CD4-positive, alpha-beta T cell (primary cell): ENCODE measurements at regions not wholly inside any gene's neighbourhood (a gene's known extent, or its start where the extent isn't known, plus 50 kb on each side); places are given as distances from the start of the nearest gene placed in this dataset.

Source experiments
- ATAC-seq: fragments of 200-7000 bp; cut with Tn5 transposase; one replicate; pipeline ENCODE4 v1.10.0; 2022; ENCODE audit warnings: mild to moderate bottlenecking; ENCODE audit not compliant: poor library complexity
- CTCF ChIA-PET: fragments of 350-600 bp; sonication (Branson Sonifier 250); formaldehyde crosslinking; loops from one replicate; lab custom pipeline; 2021; ENCODE audit warnings: antibody characterized with exemption, inconsistent platforms; lab: Charles Lee
- POLR2A ChIA-PET: fragments of 350-600 bp; sonication (Branson Sonifier 250); formaldehyde crosslinking; loops from one replicate; lab custom pipeline; 2021; ENCODE audit warnings: antibody characterized with exemption, inconsistent platforms; lab: Charles Lee
- DNase-seq, 14 experiments: peaks; one replicate each; pipeline ENCODE4 v3.0.0-alpha.2; 2013 to 2020; ENCODE audit warnings: mixed read lengths in 2 of 14
- H3K27ac ChIP-seq, 2 donors: one replicate each; pipeline versions ENCODE4 v1.5.1 to v1.7.0; 2013; ENCODE audit warnings: low read length in 2 of 2, low read depth in 1 of 2, mild to moderate bottlenecking in 1 of 2
- H3K27me3 ChIP-seq, 2 experiments: 1 replicate in 1 of 2; 2 replicates in 1 of 2; pipeline versions ENCODE4 v1.6.1 to v1.7.0; 2013; ENCODE audit warnings: low read length in 2 of 2, control low read depth in 1 of 2, mild to moderate bottlenecking in 1 of 2, moderate library complexity in 1 of 2; ENCODE audit not compliant: insufficient read depth in 2 of 2, control insufficient read depth in 1 of 2
- H3K36me3 ChIP-seq: one replicate; pipeline ENCODE4 v1.6.1; 2013; ENCODE audit warnings: low read length, control low read depth; ENCODE audit not compliant: insufficient read depth
- H3K4me1 ChIP-seq: one replicate; pipeline ENCODE4 v1.6.1; 2013; ENCODE audit warnings: low read length, control low read depth; ENCODE audit not compliant: insufficient read depth
- H3K4me3 ChIP-seq: one replicate; pipeline ENCODE4 v1.5.1; 2013; ENCODE audit warnings: mild to moderate bottlenecking, low read length, moderate library complexity
- H3K9me3 ChIP-seq, 2 experiments: 1 replicate in 1 of 2; 2 replicates in 1 of 2; pipeline versions ENCODE4 v1.6.1 to v1.7.0; 2013; ENCODE audit warnings: low read length in 2 of 2, mild to moderate bottlenecking in 2 of 2, control low read depth in 1 of 2, moderate library complexity in 1 of 2; ENCODE audit not compliant: control insufficient read depth in 1 of 2, insufficient read depth in 1 of 2
- H3K27ac Mint-ChIP-seq: one replicate; pipeline ENCODE4 v1.8.0; 2020; ENCODE audit warnings: mixed read lengths
- H3K27me3 Mint-ChIP-seq: one replicate; pipeline ENCODE4 v1.8.0; 2021; ENCODE audit warnings: mixed read lengths
- H3K36me3 Mint-ChIP-seq: one replicate; pipeline ENCODE4 v1.8.0; 2021; ENCODE audit warnings: low read depth, mixed read lengths
- H3K4me1 Mint-ChIP-seq: one replicate; pipeline ENCODE4 v1.8.0; 2021; ENCODE audit warnings: low read depth, mixed read lengths
- H3K4me3 Mint-ChIP-seq: one replicate; pipeline ENCODE4 v1.8.0; 2020; ENCODE audit warnings: mild to moderate bottlenecking, mixed read lengths
- H3K9me3 Mint-ChIP-seq: one replicate; pipeline ENCODE4 v1.8.0; 2020; ENCODE audit warnings: mixed read lengths
- intact Hi-C, 2 experiments: fragments of 100-400 bp; cut with DNase I in 1 of 2; cut with micrococcal nuclease in 1 of 2; formaldehyde crosslinking; loops; one replicate each; pipeline versions ENCODE4 v1.15.1 to v1.9.0; 2023 to 2025; cut with DNase I, micrococcal nuclease
- TF ChIP-seq, protein P1 (sequence below): fragments of 200-600 bp; IDR thresholded peaks from one replicate; pipeline ENCODE4 v1.8.0; 2022; ENCODE audit warnings: antibody characterized with exemption, mild to moderate bottlenecking

- H3K4me3 ChIP-seq: no peak overlapping the region
- DNase-seq (no peak), ATAC-seq (no peak)
- TF ChIP-seq, protein P1, sequence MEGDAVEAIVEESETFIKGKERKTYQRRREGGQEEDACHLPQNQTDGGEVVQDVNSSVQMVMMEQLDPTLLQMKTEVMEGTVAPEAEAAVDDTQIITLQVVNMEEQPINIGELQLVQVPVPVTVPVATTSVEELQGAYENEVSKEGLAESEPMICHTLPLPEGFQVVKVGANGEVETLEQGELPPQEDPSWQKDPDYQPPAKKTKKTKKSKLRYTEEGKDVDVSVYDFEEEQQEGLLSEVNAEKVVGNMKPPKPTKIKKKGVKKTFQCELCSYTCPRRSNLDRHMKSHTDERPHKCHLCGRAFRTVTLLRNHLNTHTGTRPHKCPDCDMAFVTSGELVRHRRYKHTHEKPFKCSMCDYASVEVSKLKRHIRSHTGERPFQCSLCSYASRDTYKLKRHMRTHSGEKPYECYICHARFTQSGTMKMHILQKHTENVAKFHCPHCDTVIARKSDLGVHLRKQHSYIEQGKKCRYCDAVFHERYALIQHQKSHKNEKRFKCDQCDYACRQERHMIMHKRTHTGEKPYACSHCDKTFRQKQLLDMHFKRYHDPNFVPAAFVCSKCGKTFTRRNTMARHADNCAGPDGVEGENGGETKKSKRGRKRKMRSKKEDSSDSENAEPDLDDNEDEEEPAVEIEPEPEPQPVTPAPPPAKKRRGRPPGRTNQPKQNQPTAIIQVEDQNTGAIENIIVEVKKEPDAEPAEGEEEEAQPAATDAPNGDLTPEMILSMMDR: no peak
- no peaks in the 10 kb centered on the region for H3K27me3 ChIP-seq
- Mint-ChIP-seq H3K27ac (peak overlapping the region; percentile 12), H3K27me3 (no peaks in the 10 kb centered on the region), H3K36me3 (no peaks in the 10 kb centered on the region), H3K4me1 (peaks cover 36% of the 10 kb centered on the region), H3K9me3 (no peaks in the 10 kb centered on the region), H3K4me3 (no peak overlapping the region)
- intact Hi-C loops: loop anchor here in 1 of 2 experiments (10.0 kb wide), 1 partner anchor 574 kb away; no protein-coding TSS in a partner anchor
- CTCF ChIA-PET: no interaction called here
- POLR2A ChIA-PET: interaction anchor here (0.6 kb wide), 1 partner anchor 109 kb away, joined by 3 read pairs; no protein-coding TSS in a partner anchor
- no peak overlapping the region for H3K27ac ChIP-seq
- peaks cover 21% of the 10 kb centered on the region for H3K4me1 ChIP-seq
- no peaks in the 10 kb centered on the region for H3K9me3 ChIP-seq
- H3K36me3 ChIP-seq: no peaks in the 10 kb centered on the region
These were observed 60.6 kb downstream of the ARL6IP4 start for GRCh38 chr12:123041042-123041531.

DNA sequence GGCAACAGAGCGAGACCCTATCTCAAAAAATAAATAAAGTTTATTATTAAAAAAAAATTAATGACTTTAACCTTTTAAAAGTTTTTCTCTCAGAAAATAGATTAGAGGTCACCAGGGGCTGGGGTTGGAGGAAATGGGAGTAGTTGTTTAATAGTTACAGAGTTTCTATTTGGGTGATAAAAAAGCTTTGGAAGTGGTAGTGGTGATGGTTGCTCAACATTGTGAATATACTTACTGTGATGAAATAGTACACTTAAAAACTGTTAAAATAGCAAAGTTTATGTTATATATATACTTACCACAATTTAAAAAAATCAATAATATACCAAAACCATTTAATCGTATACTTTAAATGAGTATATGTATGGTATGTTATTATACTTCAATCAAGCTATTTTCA, 59.6 kb downstream of the ARL6IP4 start:
- Histone ChIP-seq H3K4me1 (peaks cover 21% of the 10 kb centered on the region), H3K9me3 (no peaks in the 10 kb centered on the region), H3K27me3 (no peaks in the 10 kb centered on the region), H3K27ac (no peak overlapping the region), H3K4me3 (no peak overlapping the region), H3K36me3 (no peaks in the 10 kb centered on the region)
- Mint-ChIP-seq H3K9me3 (no peaks in the 10 kb centered on the region), H3K36me3 (no peaks in the 10 kb centered on the region), H3K27ac (no peak overlapping the region), H3K27me3 (no peaks in the 10 kb centered on the region), H3K4me3 (no peak overlapping the region), H3K4me1 (peaks cover 38% of the 10 kb centered on the region)
- TF ChIP-seq, protein P1: no peak
- CTCF ChIA-PET: no interaction called here
- ATAC-seq: no peak
- intact Hi-C loops: loop anchor here in 1 of 2 experiments (10.0 kb wide), 1 partner anchor 575 kb away; no protein-coding TSS in a partner anchor
- POLR2A ChIA-PET: no interaction called here
- no peak for DNase-seq

DNA sequence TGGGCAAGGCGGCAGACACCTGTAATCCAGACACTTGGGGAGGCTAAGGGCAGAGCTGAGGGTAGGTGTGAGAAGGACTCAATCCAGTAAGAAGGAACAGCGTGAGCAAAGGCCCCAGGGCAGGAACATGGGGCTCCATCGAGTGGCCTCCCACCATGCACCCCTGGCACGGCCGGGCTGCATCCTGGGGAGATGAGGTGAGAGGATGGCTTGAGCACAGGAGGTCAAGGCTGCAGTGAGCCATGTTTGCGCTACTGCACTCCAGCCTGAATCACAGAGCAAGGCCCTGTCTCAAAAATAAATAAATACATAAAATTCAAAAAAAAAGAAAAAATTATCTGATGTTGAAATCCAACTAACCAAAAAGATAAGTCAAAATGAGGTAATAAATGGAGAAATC, 58.5 kb downstream of the ARL6IP4 start:
- H3K36me3 Mint-ChIP-seq: peaks cover under 1% of the 10 kb centered on the region
- no peak overlapping the region for H3K27ac ChIP-seq
- H3K27me3 Mint-ChIP-seq: no peaks in the 10 kb centered on the region
- TF ChIP-seq, protein P1: no peak
- ATAC-seq (no peak), DNase-seq (no peak)
- ChIA-PET POLR2A (no interaction called here), CTCF (interaction anchor here (1.0 kb wide), 1 partner anchor 199 kb away, joined by 3 read pairs; no protein-coding TSS in a partner anchor)
- intact Hi-C loops: no loop called here
- no peaks in the 10 kb centered on the region for H3K9me3 Mint-ChIP-seq
- H3K9me3 ChIP-seq: no peaks in the 10 kb centered on the region
- H3K4me1 Mint-ChIP-seq: peaks cover 38% of the 10 kb centered on the region
- no peak overlapping the region for H3K4me3 ChIP-seq
- no peaks in the 10 kb centered on the region for H3K36me3 ChIP-seq
- no peak overlapping the region for H3K4me3 Mint-ChIP-seq
- no peaks in the 10 kb centered on the region for H3K27me3 ChIP-seq
- H3K27ac Mint-ChIP-seq: no peak overlapping the region
- peaks cover 18% of the 10 kb centered on the region for H3K4me1 ChIP-seq
